HepG2 (cell line): ENCODE measurements at regions not wholly inside any gene's neighbourhood (a gene's known extent, or its start where the extent isn't known, plus 50 kb on each side); places are given as distances from the start of the nearest gene placed in this dataset.

ENCODE experiments used
- ATAC-seq: fragments of 200-7000 bp; cut with Tn5 transposase; 3 replicates; pipeline ENCODE4 v1.9.1; 2020; ENCODE audit warnings: mild to moderate bottlenecking, moderate library complexity
- BruUV-seq: library from RNA; stranded (reverse); fragments of 400-500 nt; replicated peaks from 2 replicates; lab custom pipeline; 2021; lab: Mats Ljungman, UMichigan
- CTCF ChIA-PET: fragments of 300-600 bp; formaldehyde crosslinking; extraction: SDS; loops from one replicate; lab custom pipeline; 2021; ENCODE audit warnings: low total read pairs, inconsistent platforms, low intra/inter-chr PET ratio; lab: Yijun Ruan, JAX
- POLR2A ChIA-PET: fragments of 350-600 bp; sonication (Branson Sonifier 250); formaldehyde crosslinking; loops from one replicate; lab custom pipeline; 2020; ENCODE audit warnings: antibody characterized with exemption, inconsistent platforms; lab: Yijun Ruan, JAX
- DNase-seq: peaks from one replicate; pipeline ENCODE4 v3.0.0-alpha.2; 2015; ENCODE audit warnings: low spot score
- FAIRE-seq: peaks from 3 replicates; lab custom pipeline; 2011; peaks lifted over from hg19 to GRCh38; lab: Jason Lieb, UNC
- H2AFZ ChIP-seq: one replicate; pipeline ENCODE4 v1.6.1; 2011; ENCODE audit warnings: low read length, inconsistent platforms
- H3K27ac ChIP-seq: fragments of 300-600 bp; 3 replicates; pipeline ENCODE4 v1.8.0; 2011; ENCODE audit warnings: mixed run types, mild to moderate bottlenecking, mixed read lengths, low read length, inconsistent platforms; ENCODE audit not compliant: insufficient read depth; ENCODE audit errors: extremely low read length
- H3K27me3 ChIP-seq, 2 experiments: fragments of 200-600 bp in 1 of 2; 2 replicates in 1 of 2; 3 replicates in 1 of 2; pipeline versions ENCODE4 v1.6.0 to v1.8.0; 2011; ENCODE audit warnings: low read length in 2 of 2, mild to moderate bottlenecking in 2 of 2, moderate library complexity in 2 of 2, inconsistent platforms in 1 of 2; ENCODE audit not compliant: insufficient read depth in 2 of 2, control insufficient read depth in 1 of 2
- H3K36me3 ChIP-seq, 2 experiments: fragments of 200-600 bp in 1 of 2; replicated peaks in 1 of 2; 2 replicates in 1 of 2; 3 replicates in 1 of 2; pipeline versions ENCODE4 v1.5.1 to v1.8.0; 2011; ENCODE audit warnings: low read length in 2 of 2, inconsistent platforms in 1 of 2; ENCODE audit not compliant: insufficient read depth in 2 of 2, control insufficient read depth in 1 of 2
- H3K4me1 ChIP-seq: 2 replicates; pipeline ENCODE4 v1.5.1; 2012; ENCODE audit warnings: low read length, inconsistent platforms; ENCODE audit not compliant: insufficient read depth
- H3K4me2 ChIP-seq: 2 replicates; pipeline ENCODE4 v1.6.0; 2011; ENCODE audit warnings: low read depth, low read length, inconsistent platforms
- H3K4me3 ChIP-seq, 3 experiments: fragments of 200-600 bp in 1 of 3; sonication (generic), shearing (Covaris generic) in 1 of 3; replicated peaks in 1 of 3; 2 replicates each; pipeline ENCODE4 v1.5.1; 2011 to 2016; ENCODE audit warnings: low read length in 3 of 3, inconsistent platforms in 2 of 3, low read depth in 2 of 3, mild to moderate bottlenecking in 2 of 3, control low read depth in 1 of 3, mixed read lengths in 1 of 3; ENCODE audit not compliant: insufficient read depth in 1 of 3
- H3K79me2 ChIP-seq: one replicate; pipeline ENCODE4 v1.6.1; 2011; ENCODE audit warnings: low read length, inconsistent platforms; ENCODE audit not compliant: insufficient read depth
- H3K9ac ChIP-seq: 2 replicates; pipeline ENCODE4 v1.6.0; 2011; ENCODE audit warnings: mild to moderate bottlenecking, low read depth, low read length, inconsistent platforms; ENCODE audit not compliant: insufficient read depth
- H3K9me3 ChIP-seq: 2 replicates; pipeline ENCODE4 v1.5.1; 2012; ENCODE audit warnings: mild to moderate bottlenecking, low read length
- H4K20me1 ChIP-seq: 2 replicates; pipeline ENCODE4 v1.6.0; 2011; ENCODE audit warnings: inconsistent platforms, mild to moderate bottlenecking, low read length, moderate library complexity; ENCODE audit not compliant: insufficient read depth
- ARID2 ChIP-seq: sonication (generic); formaldehyde crosslinking; IDR thresholded peaks from 2 replicates; pipeline ENCODE4 v1.8.1; 2022; ENCODE audit warnings: mild to moderate bottlenecking, missing genetic modification reagents, borderline replicate concordance
- CENPT ChIP-seq: sonication (generic); formaldehyde crosslinking; IDR thresholded peaks from 2 replicates; pipeline ENCODE4 v1.8.0; 2022; ENCODE audit warnings: low read depth, mild to moderate bottlenecking, moderate library complexity, missing genetic modification reagents
- DBP ChIP-seq: sonication (generic); formaldehyde crosslinking; IDR thresholded peaks from 2 replicates; pipeline ENCODE4 v1.4.0; 2020; ENCODE audit warnings: missing genetic modification reagents; ENCODE audit errors: not compliant biosample characterization
- DR1 ChIP-seq: sonication (generic); formaldehyde crosslinking; IDR thresholded peaks from 2 replicates; pipeline ENCODE4 v1.8.0; 2021; ENCODE audit warnings: mild to moderate bottlenecking, missing genetic modification reagents, inconsistent platforms
- ERF ChIP-seq: IDR thresholded peaks from 2 replicates; pipeline ENCODE4 v1.6.1; 2018; ENCODE audit warnings: missing biosample characterization, missing genetic modification reagents
- IKZF5 ChIP-seq: IDR thresholded peaks from 2 replicates; pipeline ENCODE4 v1.6.1; 2018; ENCODE audit warnings: missing genetic modification reagents, mild to moderate bottlenecking, missing compliant biosample characterization
- MAX ChIP-seq: IDR thresholded peaks from 2 replicates; pipeline ENCODE4 v1.6.1; 2012; ENCODE audit warnings: inconsistent platforms
- U2AF2 ChIP-seq: fragments of 200-400 bp; formaldehyde crosslinking; IDR thresholded peaks from 2 replicates; pipeline ENCODE4 v1.6.1; 2017; ENCODE audit warnings: low read depth, mild to moderate bottlenecking, low read length
- ZXDC ChIP-seq: sonication (generic); formaldehyde crosslinking; IDR thresholded peaks from 2 replicates; pipeline ENCODE4 v1.5.0; 2020; ENCODE audit warnings: mild to moderate bottlenecking, missing genetic modification reagents
- WGBS: methylation state at CpG from one replicate; pipeline ENCODE4 v1.1.6; 2017; ENCODE audit warnings: low lambda C conversion rate; 5-methylcytosine and 5-hydroxymethylcytosine counted together
- in situ Hi-C: cut with HindIII; loops from 2 replicates; pipeline ENCODE4 v1.10.0; 2017; ENCODE audit warnings: low pct_unique_long_range_greater_than_20kb; ENCODE audit not compliant: extremely low pct_ligation_motif_present
- intact Hi-C: fragments of 100-400 bp; cut with micrococcal nuclease; formaldehyde crosslinking; loops from one replicate; pipeline ENCODE4 v1.10.0; 2022; ENCODE audit not compliant: unreplicated experiment

- TF ChIP-seq ERF (CRISPR knock-in tag), result no peak
- TF ChIP-seq IKZF5 (CRISPR knock-in tag), result no peak
- TF ChIP-seq U2AF2, result no peak
- no peak for TF ChIP-seq MAX
- TF ChIP-seq ZXDC, result no peak
- no peak for TF ChIP-seq ARID2
Measured at GRCh38 chr7:56188376-56188775, 72.2 kb upstream of the NUPR2 start (continued).

- Histone ChIP-seq H3K36me3 (no peaks in the 10 kb centered on the region), H3K27me3 (no peaks in the 10 kb centered on the region), H3K4me3 (no peak overlapping the region), H3K4me1 (no peaks in the 10 kb centered on the region), H2AFZ (no peak overlapping the region), H3K79me2 (no peaks in the 10 kb centered on the region)
- WGBS, result 2% methylated on average over 2 of the region's 2 CpGs
- FAIRE-seq (no peak), ATAC-seq (no peak), DNase-seq (no peak)
- CTCF ChIA-PET, result no interaction called here
- TF ChIP-seq DR1 (no peak), DBP (CRISPR knock-in tag) (no peak), CENPT (CRISPR knock-in tag) (no peak)
- TF ChIP-seq, all 625 proteins: peak for 0
- Histone ChIP-seq H3K27ac (no peak overlapping the region), H3K9me3 (no peaks in the 10 kb centered on the region), H3K4me2 (no peak overlapping the region), H4K20me1 (no peaks in the 10 kb centered on the region), H3K9ac (no peak overlapping the region)
- in situ Hi-C loops (no loop called here), intact Hi-C loops (no loop called here)
- BruUV-seq, result no TSS peak
- POLR2A ChIA-PET, result no interaction called here
Measured at GRCh38 chr7:56181010-56181409, 64.8 kb upstream of the NUPR2 start.
